HG03139 (cell line): ENCODE measurements at regions not wholly inside any gene's neighbourhood (a gene's known extent, or its start where the extent isn't known, plus 50 kb on each side); places are given as distances from the start of the nearest gene placed in this dataset.
A peak's percentile ranks its signal among the peaks of the same experiment; 100 is the strongest.
"Not testable (repeated sequence)": the region's sequence is repeated elsewhere in the genome, so short reads cannot be mapped to it uniquely, and the experiment has no call there.

Experiments
- ATAC-seq: cut with Tn5 transposase; IDR thresholded peaks from one replicate; pipeline ENCODE4 v1.9.1; 2021; ENCODE audit not compliant: unreplicated experiment

DNA sequence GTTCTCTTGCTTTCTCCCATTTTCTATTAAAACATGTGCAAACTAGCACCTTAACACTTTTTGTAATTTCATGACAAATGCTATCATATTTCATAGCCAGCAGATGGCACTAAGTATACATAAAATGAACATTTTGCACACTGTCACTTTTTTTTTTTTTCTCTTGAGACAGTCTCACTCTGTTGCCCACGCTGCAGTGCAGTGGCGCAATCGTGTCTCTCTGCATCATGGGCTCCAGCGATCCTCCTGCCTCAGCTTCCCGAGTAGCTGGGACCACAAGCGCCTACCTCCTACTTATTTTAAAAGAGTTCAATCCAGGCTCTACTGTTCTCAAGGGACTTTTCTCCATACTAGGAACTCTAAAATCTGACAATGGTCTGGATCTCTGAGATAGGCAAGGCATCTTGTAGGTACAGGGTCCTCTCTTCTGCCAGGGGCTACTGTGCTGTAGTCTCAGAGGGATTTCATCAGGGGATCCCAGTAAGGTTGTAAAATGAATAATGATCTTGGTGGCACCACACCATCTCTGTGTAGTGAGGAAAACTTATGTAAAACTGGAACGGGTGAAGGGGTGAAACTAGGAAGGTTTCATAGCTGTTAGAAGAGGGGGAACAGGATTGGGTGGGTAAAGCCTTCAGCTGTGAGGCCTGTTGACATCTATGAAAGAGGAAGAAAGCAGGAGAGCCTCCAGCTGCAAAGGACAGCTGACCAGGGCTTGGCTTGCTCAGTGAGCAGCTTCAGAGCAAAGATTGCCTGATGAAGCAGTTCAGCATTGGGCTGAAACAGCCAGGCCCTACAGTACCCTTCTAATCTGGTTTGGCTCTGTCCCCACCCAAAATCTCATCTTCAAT is 196.9 kb downstream of the AVL9 start:
- ATAC-seq, result peak; percentile 65

DNA sequence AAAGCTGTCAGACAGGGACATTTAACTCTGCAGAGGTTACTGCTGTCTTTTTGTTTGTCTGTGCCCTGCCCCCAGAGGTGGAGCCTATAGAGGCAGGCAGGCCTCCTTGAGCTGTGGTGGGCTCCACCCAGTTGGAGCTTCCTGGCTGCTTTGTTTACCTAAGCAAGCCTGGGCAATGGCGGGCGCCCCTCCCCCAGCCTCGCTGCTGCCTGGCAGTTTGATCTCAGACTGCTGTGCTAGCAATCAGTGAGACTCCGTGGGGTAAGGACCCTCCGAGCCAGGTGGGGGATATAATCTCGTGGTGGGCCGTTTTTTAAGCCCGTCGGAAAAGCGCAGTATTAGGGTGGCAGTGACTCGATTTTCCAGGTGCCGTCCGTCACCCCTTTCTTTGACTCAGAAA is 192.8 kb downstream of the AVL9 start:
- not testable (repeated sequence) for ATAC-seq

DNA sequence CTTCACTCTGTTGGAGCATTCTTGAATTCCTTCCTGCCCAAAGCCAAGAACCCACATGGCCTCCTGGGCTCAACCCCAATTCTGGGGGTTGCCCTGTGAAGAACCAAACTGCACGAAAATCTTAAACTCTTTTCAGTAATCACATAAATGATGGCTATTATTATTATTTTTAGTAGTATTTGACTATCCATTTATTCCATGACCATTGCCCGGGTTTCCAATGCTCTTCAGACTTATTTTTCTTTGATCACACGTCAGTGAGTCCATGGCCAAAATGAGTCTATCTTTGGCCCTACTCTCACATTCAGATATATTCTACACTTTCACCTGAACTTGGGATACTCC is 185.9 kb downstream of the AVL9 start:
- no peak for ATAC-seq

DNA sequence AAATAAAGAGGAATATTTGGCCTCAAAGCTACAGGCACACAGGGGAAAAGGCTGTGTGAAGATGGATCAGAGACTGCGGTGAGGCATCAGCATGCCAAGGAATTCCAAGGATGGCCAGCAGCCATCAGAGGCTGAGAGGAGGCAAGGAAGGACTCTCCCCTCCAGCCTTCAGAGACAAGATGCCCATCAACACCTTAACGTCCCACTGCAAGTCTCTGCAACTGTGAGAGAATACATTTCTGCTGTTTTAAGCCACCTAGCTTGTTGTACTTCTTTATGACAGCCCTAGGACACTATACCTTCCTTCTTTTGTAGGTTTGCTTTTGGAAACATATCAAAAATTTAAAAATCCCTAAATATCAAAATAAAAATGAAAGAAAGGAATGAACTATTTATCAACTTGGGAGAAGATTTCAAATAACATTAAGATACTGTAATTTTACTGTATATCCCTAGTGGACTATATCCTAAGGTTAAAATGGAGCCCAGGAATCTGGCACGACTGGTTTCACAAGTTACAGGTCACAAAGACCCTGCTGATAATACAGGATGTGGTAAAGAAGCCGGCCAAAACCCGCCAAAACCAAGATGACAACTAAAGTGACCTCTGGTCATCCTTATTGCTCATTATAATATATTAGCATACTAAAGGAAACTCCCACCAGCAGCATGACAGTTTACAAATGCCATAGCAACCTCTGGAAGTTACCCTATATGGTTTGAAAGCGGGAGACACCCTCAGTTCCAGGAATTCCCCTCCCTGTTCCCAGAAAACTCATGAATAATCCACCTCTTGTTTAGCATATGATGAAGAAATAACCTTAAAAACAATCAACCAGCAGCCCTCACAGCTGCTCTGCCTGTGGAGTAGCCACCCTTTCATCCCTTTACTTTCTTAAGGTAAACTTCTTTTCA is 185.2 kb downstream of the AVL9 start:
- ATAC-seq, result no peak

DNA sequence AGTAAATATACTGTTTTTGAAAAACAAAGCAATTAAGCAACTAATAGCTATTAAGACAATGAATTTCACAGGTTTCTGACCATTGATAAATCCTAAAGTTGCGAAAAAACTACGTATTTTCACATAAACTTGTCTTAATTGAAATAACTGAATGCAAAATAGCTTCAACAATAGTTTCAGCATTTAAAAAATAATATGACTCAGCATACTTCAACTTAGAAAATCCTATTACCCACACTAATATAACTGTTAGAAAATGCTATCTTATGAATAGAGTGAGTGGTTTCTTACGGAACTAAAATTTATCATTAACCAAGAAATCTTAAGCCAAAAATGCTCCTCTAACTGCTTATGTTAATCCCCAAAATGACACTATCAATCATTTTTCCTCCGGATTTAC is 183.9 kb downstream of the AVL9 start:
- no peak for ATAC-seq

GRCh38 chr7:32677593-32677992 is 182.3 kb downstream of the AVL9 start:
- ATAC-seq, result no peak

GRCh38 chr7:32676249-32676941 is 181.1 kb downstream of the AVL9 start:
- ATAC-seq, result no peak

- no peak for ATAC-seq
These were observed 178.1 kb downstream of the AVL9 start for GRCh38 chr7:32673275-32673983.

DNA sequence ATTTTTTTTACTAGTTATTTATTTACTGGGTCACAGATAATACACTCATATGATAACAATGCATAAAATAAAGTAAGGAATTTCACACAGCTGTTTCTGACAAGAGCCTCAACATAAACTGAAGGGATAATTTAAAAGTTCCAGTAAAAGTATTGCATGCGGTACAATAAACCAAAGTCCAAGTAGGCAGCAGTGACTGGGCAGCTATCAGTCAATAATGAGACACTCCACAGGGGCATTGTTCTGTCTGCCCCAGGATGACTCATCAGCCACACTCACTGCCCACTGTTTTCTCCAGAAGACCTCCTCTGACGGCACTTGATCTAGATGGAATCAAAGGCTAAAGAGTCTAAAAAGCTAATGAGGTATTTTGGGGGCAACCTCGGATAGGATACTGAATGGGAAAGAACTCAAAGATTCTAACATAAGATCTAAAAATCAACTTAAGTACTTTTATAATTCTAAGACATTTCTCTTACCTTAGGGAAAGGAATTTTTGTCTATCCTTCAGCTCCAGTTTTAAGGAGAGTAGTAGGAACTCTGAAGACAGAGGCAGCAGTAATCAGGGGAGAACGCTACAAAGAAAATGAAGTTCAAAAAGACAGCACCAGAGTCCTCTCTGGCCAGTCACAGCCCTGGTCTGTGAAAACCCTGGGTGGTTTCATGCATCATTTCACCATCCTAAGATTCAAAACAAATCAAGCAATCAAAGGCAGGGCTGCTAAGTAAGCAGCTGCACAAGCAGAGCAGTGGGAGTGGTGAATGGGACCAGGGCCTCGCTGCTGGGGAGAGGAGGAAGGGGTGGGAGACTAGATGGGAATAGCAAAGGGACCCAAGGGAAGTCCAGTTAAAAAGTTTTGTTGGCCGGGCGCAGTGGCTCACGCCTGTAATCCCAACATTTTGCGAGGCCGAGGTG is 175.1 kb downstream of the AVL9 start:
- ATAC-seq, result no peak

GRCh38 chr7:32669173-32669870 is 174.0 kb downstream of the AVL9 start:
- not testable (repeated sequence) for ATAC-seq

- not testable (repeated sequence) for ATAC-seq
These were observed 173.3 kb downstream of the AVL9 start for GRCh38 chr7:32668387-32669097.

DNA sequence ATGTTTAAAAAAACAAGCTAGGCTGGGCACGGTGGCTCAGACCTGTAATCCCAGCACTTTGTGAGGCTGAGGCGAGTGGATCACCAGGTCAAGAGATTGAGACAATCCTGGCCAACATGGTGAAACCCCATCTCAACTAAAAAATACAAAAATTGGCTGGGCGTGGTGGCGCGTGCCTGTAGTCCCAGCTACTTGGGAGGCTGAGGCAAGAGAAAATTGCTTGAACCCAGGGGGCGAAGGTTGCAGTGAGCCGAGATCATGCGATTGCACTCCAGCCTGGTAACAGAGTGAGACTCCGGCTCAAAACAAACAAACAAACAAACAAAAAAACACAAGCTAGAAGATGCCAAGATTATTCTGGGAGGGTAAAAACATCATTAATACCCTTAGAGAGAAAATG is 172.3 kb downstream of the AVL9 start:
- not testable (repeated sequence) for ATAC-seq

GRCh38 chr7:32663805-32664211 is 168.5 kb downstream of the AVL9 start:
- ATAC-seq, result not testable (repeated sequence)

DNA sequence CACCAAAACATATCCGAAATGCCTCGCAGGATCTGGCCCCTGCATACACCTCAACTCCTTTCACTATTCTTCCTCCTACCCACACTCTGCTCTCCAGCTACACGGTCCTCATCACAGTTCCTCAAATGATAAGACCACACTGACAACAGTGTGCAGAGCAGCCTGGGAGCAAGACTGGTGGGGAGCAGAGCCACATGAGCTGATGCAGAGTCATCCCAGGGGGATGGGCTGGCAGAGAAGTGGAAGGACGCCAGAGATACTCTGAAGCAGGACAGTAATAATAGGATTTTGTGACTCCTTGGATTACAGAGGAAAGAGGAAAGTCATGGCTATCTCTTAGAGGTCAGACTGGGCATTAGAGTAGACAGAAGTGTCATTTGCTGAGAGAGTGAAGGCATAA is 167.2 kb downstream of the AVL9 start:
- not testable (repeated sequence) for ATAC-seq

GRCh38 chr7:32661929-32662328 is 166.6 kb downstream of the AVL9 start:
- ATAC-seq, result no peak

DNA sequence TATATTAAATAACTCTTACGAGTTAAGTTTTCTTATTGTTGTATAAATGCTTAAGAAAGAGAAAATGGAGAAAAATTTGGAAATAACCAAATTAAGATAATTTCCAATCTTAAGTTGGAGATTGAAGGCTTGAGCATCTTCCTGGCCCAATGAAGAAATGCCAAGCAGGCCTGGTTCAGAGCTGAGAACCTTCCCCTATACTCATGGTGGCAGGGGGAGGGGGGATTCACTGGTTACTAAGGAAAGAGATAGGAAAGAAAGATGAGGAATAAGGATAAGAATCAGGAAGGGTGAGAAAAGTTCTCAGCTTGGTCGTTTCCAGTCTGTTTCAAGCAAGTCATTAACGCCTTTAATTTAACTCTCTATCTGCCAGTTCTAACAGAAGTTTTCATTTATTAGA is 166.2 kb downstream of the AVL9 start:
- no peak for ATAC-seq

DNA sequence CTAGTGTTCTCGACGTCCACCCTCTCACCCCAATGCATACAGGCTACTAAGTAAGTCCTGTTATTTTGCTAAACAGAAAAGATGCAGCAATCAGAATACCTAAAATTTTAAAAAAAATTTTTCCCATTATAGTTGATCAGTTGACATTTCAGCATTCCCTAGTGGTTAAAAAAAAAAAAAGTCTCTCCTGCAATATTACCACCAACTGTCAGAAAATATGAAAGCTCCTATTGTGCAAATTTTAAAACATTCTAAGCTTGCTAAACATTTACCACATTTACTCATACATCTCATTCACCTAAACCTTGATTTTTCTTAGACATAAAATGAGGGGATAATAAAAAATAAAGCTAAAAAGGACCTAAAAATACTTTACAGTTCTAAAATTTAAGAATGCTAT is 165.6 kb downstream of the AVL9 start:
- ATAC-seq, result no peak

- no peak for ATAC-seq
These were observed 164.6 kb downstream of the AVL9 start for GRCh38 chr7:32659853-32660252.
